IMR-90 (cell line): ENCODE measurements at regions not wholly inside any gene's neighbourhood (a gene's known extent, or its start where the extent isn't known, plus 50 kb on each side); places are given as distances from the start of the nearest gene placed in this dataset.

Experiments used
- ATAC-seq: fragments of 200-7000 bp; cut with Tn5 transposase; 2 replicates; pipeline ENCODE4 v1.9.1; 2020; ENCODE audit warnings: low read depth, mild to moderate bottlenecking, moderate library complexity
- BruUV-seq: library from RNA; stranded (reverse); fragments of 400-500 nt; replicated peaks from 2 replicates; lab custom pipeline; 2021; lab: Mats Ljungman, UMichigan
- CTCF ChIA-PET: fragments of 300-600 bp; formaldehyde crosslinking; extraction: SDS; loops from one replicate; lab custom pipeline; 2021; ENCODE audit warnings: antibody characterized with exemption; lab: Yijun Ruan, JAX
- POLR2A ChIA-PET: fragments of 300-600 bp; sonication (Branson Sonifier 250); formaldehyde crosslinking; loops from one replicate; lab custom pipeline; 2022; ENCODE audit warnings: antibody characterized with exemption; ENCODE audit not compliant: unreplicated experiment; lab: Charles Lee
- DNase-seq: peaks from one replicate; pipeline ENCODE4 v3.0.0; 2013
- H2AFZ ChIP-seq: replicated peaks from 2 replicates; pipeline ENCODE3; 2013; ENCODE audit warnings: low read length, mild to moderate bottlenecking; ENCODE audit not compliant: poor library complexity
- H2AK5ac ChIP-seq: 2 replicates; pipeline ENCODE4 v1.6.1; 2013; ENCODE audit warnings: low read depth, low read length, inconsistent platforms
- H2AK9ac ChIP-seq: replicated peaks from 2 replicates; pipeline ENCODE3; 2013; ENCODE audit warnings: mild to moderate bottlenecking, low read depth, low read length, moderate library complexity; ENCODE audit not compliant: poor library complexity
- H2BK120ac ChIP-seq: 2 replicates; pipeline ENCODE4 v1.6.1; 2013; ENCODE audit warnings: low read depth, low read length, inconsistent platforms
- H2BK15ac ChIP-seq: 3 replicates; pipeline ENCODE4 v1.6.1; 2013; ENCODE audit warnings: low read depth, low read length, inconsistent platforms
- H2BK20ac ChIP-seq: 2 replicates; pipeline ENCODE4 v1.6.1; 2013; ENCODE audit warnings: low read depth, mild to moderate bottlenecking, inconsistent platforms, low read length, moderate library complexity
- H2BK5ac ChIP-seq: 2 replicates; pipeline ENCODE4 v1.6.1; 2013; ENCODE audit warnings: mild to moderate bottlenecking, low read depth, low read length, inconsistent platforms; ENCODE audit not compliant: poor library complexity, severe bottlenecking
- H3K14ac ChIP-seq: replicated peaks from 2 replicates; pipeline ENCODE4 v1.6.1; 2013; ENCODE audit warnings: low read depth, low read length, inconsistent platforms
- H3K18ac ChIP-seq: 2 replicates; pipeline ENCODE4 v1.6.1; 2013; ENCODE audit warnings: low read depth, low read length, control low read depth
- H3K23ac ChIP-seq: 2 replicates; pipeline ENCODE4 v1.6.1; 2013; ENCODE audit warnings: low read depth, low read length, inconsistent platforms
- H3K27ac ChIP-seq: 2 replicates; pipeline ENCODE4 v1.5.1; 2013; ENCODE audit warnings: mild to moderate bottlenecking, control low read depth, low read length; ENCODE audit not compliant: insufficient read depth
- H3K27me3 ChIP-seq: 2 replicates; pipeline ENCODE4 v1.6.1; 2013; ENCODE audit warnings: low read length; ENCODE audit not compliant: control insufficient read depth, insufficient read depth
- H3K36me3 ChIP-seq: 2 replicates; pipeline ENCODE4 v1.6.1; 2013; ENCODE audit warnings: low read length, mixed read lengths; ENCODE audit not compliant: control insufficient read depth, insufficient read depth
- H3K4ac ChIP-seq: 2 replicates; pipeline ENCODE4 v1.6.1; 2013; ENCODE audit warnings: low read depth, low read length, inconsistent platforms
- H3K4me1 ChIP-seq: 2 replicates; pipeline ENCODE4 v1.6.1; 2013; ENCODE audit warnings: low read length, mixed read lengths; ENCODE audit not compliant: control insufficient read depth, insufficient read depth
- H3K4me2 ChIP-seq: 2 replicates; pipeline ENCODE4 v1.6.1; 2013; ENCODE audit warnings: low read depth, mild to moderate bottlenecking, control low read depth, low read length, moderate library complexity
- H3K4me3 ChIP-seq: 2 replicates; pipeline ENCODE4 v1.5.1; 2013; ENCODE audit warnings: low read depth, mild to moderate bottlenecking, control low read depth, low read length, moderate library complexity; ENCODE audit not compliant: insufficient read depth
- H3K56ac ChIP-seq: 2 replicates; pipeline ENCODE4 v1.6.1; 2013; ENCODE audit warnings: low read length, inconsistent platforms; ENCODE audit not compliant: insufficient read depth; ENCODE audit errors: extremely low read depth
- H3K79me1 ChIP-seq, 2 experiments: 2 replicates each; pipeline ENCODE4 v1.6.1; 2013; ENCODE audit warnings: low read length in 2 of 2, inconsistent platforms in 1 of 2, low read depth in 1 of 2
- H3K9ac ChIP-seq: 2 replicates; pipeline ENCODE4 v1.6.1; 2013; ENCODE audit warnings: low read depth, low read length, control low read depth
- H3K9me1 ChIP-seq: 2 replicates; pipeline ENCODE4 v1.6.1; 2013; ENCODE audit warnings: low read length, inconsistent platforms; ENCODE audit not compliant: insufficient read depth
- H3K9me3 ChIP-seq: 2 replicates; pipeline ENCODE4 v1.6.1; 2013; ENCODE audit warnings: low read length; ENCODE audit not compliant: control insufficient read depth, insufficient read depth
- H4K20me1 ChIP-seq: 2 replicates; pipeline ENCODE4 v1.6.1; 2013; ENCODE audit warnings: low read length, inconsistent platforms; ENCODE audit not compliant: insufficient read depth
- H4K5ac ChIP-seq: 2 replicates; pipeline ENCODE4 v1.6.1; 2013; ENCODE audit warnings: mild to moderate bottlenecking, low read depth, low read length, control low read depth
- H4K8ac ChIP-seq, 2 experiments: 2 replicates each; pipeline ENCODE4 v1.6.1; 2013; ENCODE audit warnings: low read depth in 2 of 2, low read length in 2 of 2, control low read depth in 1 of 2, inconsistent platforms in 1 of 2
- H4K91ac ChIP-seq: 2 replicates; pipeline ENCODE4 v1.6.1; 2013; ENCODE audit warnings: low read depth, low read length, inconsistent platforms; ENCODE audit not compliant: insufficient read depth
- BHLHE40 ChIP-seq: fragments of 150-350 bp; IDR thresholded peaks from 2 replicates; pipeline ENCODE4 v1.6.1; 2016; ENCODE audit warnings: mild to moderate bottlenecking, low read depth, low read length
- CEBPB ChIP-seq: IDR thresholded peaks from 2 replicates; pipeline ENCODE4 v1.6.1; 2012; ENCODE audit warnings: low read depth, low read length, improper control_type of control experiment
- CHD1 ChIP-seq: IDR thresholded peaks from 2 replicates; pipeline ENCODE4 v1.6.1; 2012; ENCODE audit warnings: low read depth, low read length, improper control_type of control experiment
- FOS ChIP-seq: fragments of 150-350 bp; IDR thresholded peaks from 2 replicates; pipeline ENCODE4 v1.6.1; 2016; ENCODE audit warnings: low read depth, low read length
- MAFK ChIP-seq: IDR thresholded peaks from 2 replicates; pipeline ENCODE4 v1.6.1; 2012; ENCODE audit warnings: low read depth, low read length, improper control_type of control experiment
- MAZ ChIP-seq: IDR thresholded peaks from 2 replicates; pipeline ENCODE4 v1.6.1; 2012; ENCODE audit warnings: low read depth, mild to moderate bottlenecking, low read length, improper control_type of control experiment, moderate library complexity, borderline replicate concordance
- MXI1 ChIP-seq: IDR thresholded peaks from 2 replicates; pipeline ENCODE4 v1.6.1; 2012; ENCODE audit warnings: low read depth, mild to moderate bottlenecking, low read length, moderate library complexity, borderline replicate concordance
- POLR2A ChIP-seq: IDR thresholded peaks from 2 replicates; pipeline ENCODE4 v1.6.1; 2012; ENCODE audit warnings: mild to moderate bottlenecking, low read depth, low read length
- RAD21 ChIP-seq: IDR thresholded peaks from 2 replicates; pipeline ENCODE4 v1.6.1; 2012; ENCODE audit warnings: low read length, improper control_type of control experiment
- RCOR1 ChIP-seq: IDR thresholded peaks from 2 replicates; pipeline ENCODE4 v1.6.1; 2012; ENCODE audit warnings: mild to moderate bottlenecking, low read length, improper control_type of control experiment; ENCODE audit not compliant: insufficient replicate concordance
- RFX5 ChIP-seq: IDR thresholded peaks from 2 replicates; pipeline ENCODE4 v1.8.0; 2012; ENCODE audit warnings: low read depth, mild to moderate bottlenecking, low read length, moderate library complexity
- SMC3 ChIP-seq: fragments of 150-350 bp; IDR thresholded peaks from 2 replicates; pipeline ENCODE4 v1.6.1; 2016; ENCODE audit warnings: low read depth, mild to moderate bottlenecking, antibody characterized with exemption, low read length, moderate library complexity
- dilution Hi-C: fragments of 300-500 bp; cut with HindIII; formaldehyde crosslinking; loops from one replicate; pipeline ENCODE4 v1.14.3; 2018; ENCODE audit warnings: low sequenced_read_pairs; ENCODE audit not compliant: unreplicated experiment
- in situ Hi-C: fragments of 300-500 bp; cut with MboI; formaldehyde crosslinking; loops from 3 replicates; pipeline ENCODE4 v1.14.3; 2019; ENCODE audit warnings: low sequenced_read_pairs, inconsistent platforms, mixed read lengths
- intact Hi-C: fragments of 100-400 bp; cut with micrococcal nuclease; formaldehyde crosslinking; loops from 2 replicates; pipeline ENCODE4 v1.10.0; 2022
- TF ChIP-seq, protein P1 (sequence below): fragments of 150-350 bp; IDR thresholded peaks from 2 replicates; pipeline ENCODE4 v1.6.1; 2017; ENCODE audit warnings: mild to moderate bottlenecking, antibody characterized with exemption, low read length, low read depth
- TF ChIP-seq, protein P2 (sequence below): conservative IDR thresholded peaks from 2 replicates; pipeline ENCODE4 v1.5.1; 2012; ENCODE audit warnings: mild to moderate bottlenecking, low read depth, low read length, improper control_type of control experiment
- TF ChIP-seq, protein P3 (sequence below): fragments of 150-350 bp; IDR thresholded peaks from 2 replicates; pipeline ENCODE4 v1.6.1; 2016; ENCODE audit warnings: low read depth, mild to moderate bottlenecking, low read length, moderate library complexity, borderline replicate concordance

DNA sequence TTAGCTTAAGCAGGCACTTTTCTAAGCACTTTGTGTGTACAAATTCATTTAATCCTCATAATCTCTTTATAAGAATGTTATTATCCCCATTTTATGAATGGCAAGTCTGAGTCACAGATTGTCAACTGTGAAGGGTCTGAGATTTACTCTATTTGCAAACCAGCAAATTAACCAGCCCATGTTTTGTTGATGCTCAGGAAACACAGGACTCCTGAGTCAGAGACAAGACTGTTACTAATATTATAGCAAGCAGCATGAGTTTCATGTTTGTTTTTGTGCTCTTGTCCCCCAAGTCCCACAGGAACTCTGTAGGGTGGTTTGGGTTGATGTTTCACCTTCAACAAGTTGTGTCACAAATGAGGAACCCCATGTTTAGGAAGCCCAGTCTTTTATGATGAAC lies 182.0 kb upstream of the PPP1R3A start:
- no peak overlapping the region for H2AK5ac ChIP-seq
- H2BK15ac ChIP-seq, result no peak overlapping the region
- H3K27ac ChIP-seq, result no peak overlapping the region
- H3K56ac ChIP-seq, result no peak overlapping the region
- H4K8ac ChIP-seq, result no peak overlapping the region
- H3K4ac ChIP-seq, result no peak overlapping the region
- H4K91ac ChIP-seq, result no peak overlapping the region
- H3K27me3 ChIP-seq, result no peaks in the 10 kb centered on the region
- no peak overlapping the region for H3K4me2 ChIP-seq
- no peak overlapping the region for H3K9ac ChIP-seq
- in situ Hi-C loops (no loop called here), intact Hi-C loops (no loop called here), dilution Hi-C loops (no loop called here)
- H3K14ac ChIP-seq, result no peak overlapping the region
- no TSS peak for BruUV-seq
- no peak overlapping the region for H3K4me3 ChIP-seq
- ATAC-seq, result no peak
- no peak for DNase-seq
- H2AFZ ChIP-seq, result no peak overlapping the region
- peaks cover 2% of the 10 kb centered on the region; the same call in 1 of the 2 replicates for H3K4me1 ChIP-seq
- no peaks in the 10 kb centered on the region for H3K9me3 ChIP-seq
- H2BK5ac ChIP-seq, result no peak overlapping the region
- POLR2A ChIA-PET, result no interaction called here
- no peak overlapping the region for H3K23ac ChIP-seq
- H3K36me3 ChIP-seq, result no peaks in the 10 kb centered on the region
- CTCF ChIA-PET, result no interaction called here
- TF ChIP-seq POLR2A, result no peak
- no peak for TF ChIP-seq MXI1
- TF ChIP-seq, protein P1, sequence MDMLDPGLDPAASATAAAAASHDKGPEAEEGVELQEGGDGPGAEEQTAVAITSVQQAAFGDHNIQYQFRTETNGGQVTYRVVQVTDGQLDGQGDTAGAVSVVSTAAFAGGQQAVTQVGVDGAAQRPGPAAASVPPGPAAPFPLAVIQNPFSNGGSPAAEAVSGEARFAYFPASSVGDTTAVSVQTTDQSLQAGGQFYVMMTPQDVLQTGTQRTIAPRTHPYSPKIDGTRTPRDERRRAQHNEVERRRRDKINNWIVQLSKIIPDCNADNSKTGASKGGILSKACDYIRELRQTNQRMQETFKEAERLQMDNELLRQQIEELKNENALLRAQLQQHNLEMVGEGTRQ, result no peak
- TF ChIP-seq MAFK, result no peak
- TF ChIP-seq, protein P2, sequence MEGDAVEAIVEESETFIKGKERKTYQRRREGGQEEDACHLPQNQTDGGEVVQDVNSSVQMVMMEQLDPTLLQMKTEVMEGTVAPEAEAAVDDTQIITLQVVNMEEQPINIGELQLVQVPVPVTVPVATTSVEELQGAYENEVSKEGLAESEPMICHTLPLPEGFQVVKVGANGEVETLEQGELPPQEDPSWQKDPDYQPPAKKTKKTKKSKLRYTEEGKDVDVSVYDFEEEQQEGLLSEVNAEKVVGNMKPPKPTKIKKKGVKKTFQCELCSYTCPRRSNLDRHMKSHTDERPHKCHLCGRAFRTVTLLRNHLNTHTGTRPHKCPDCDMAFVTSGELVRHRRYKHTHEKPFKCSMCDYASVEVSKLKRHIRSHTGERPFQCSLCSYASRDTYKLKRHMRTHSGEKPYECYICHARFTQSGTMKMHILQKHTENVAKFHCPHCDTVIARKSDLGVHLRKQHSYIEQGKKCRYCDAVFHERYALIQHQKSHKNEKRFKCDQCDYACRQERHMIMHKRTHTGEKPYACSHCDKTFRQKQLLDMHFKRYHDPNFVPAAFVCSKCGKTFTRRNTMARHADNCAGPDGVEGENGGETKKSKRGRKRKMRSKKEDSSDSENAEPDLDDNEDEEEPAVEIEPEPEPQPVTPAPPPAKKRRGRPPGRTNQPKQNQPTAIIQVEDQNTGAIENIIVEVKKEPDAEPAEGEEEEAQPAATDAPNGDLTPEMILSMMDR, result no peak
- no peak for TF ChIP-seq FOS
- no peak for TF ChIP-seq RAD21
- no peak for TF ChIP-seq MAZ
- no peak for TF ChIP-seq CHD1
- TF ChIP-seq CEBPB, result no peak
- no peak for TF ChIP-seq RCOR1
- TF ChIP-seq SMC3, result no peak
- TF ChIP-seq RFX5, result no peak
- TF ChIP-seq, protein P3, sequence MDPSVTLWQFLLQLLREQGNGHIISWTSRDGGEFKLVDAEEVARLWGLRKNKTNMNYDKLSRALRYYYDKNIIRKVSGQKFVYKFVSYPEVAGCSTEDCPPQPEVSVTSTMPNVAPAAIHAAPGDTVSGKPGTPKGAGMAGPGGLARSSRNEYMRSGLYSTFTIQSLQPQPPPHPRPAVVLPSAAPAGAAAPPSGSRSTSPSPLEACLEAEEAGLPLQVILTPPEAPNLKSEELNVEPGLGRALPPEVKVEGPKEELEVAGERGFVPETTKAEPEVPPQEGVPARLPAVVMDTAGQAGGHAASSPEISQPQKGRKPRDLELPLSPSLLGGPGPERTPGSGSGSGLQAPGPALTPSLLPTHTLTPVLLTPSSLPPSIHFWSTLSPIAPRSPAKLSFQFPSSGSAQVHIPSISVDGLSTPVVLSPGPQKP, result no peak
- TF ChIP-seq BHLHE40, result no peak
- no peak overlapping the region for H2AK9ac ChIP-seq
- H3K79me1 ChIP-seq, result no peaks in the 10 kb centered on the region
- no peak overlapping the region for H4K5ac ChIP-seq
- H4K20me1 ChIP-seq, result no peaks in the 10 kb centered on the region
- H2BK20ac ChIP-seq, result no peak overlapping the region
- H3K9me1 ChIP-seq, result no peaks in the 10 kb centered on the region
- no peak overlapping the region for H3K18ac ChIP-seq
- no peak overlapping the region for H2BK120ac ChIP-seq
